Fibroblast of the aortic adventitia (primary cell): ENCODE measurements at regions not wholly inside any gene's neighbourhood (a gene's known extent, or its start where the extent isn't known, plus 50 kb on each side); places are given as distances from the start of the nearest gene placed in this dataset.

Source experiments
- DNase-seq: peaks from one replicate; pipeline ENCODE4 v3.0.0-alpha.2; 2010; ENCODE audit warnings: low read depth
- H3K4me3 ChIP-seq: 2 replicates; pipeline ENCODE4 v1.5.1; 2011; ENCODE audit warnings: low read depth, mild to moderate bottlenecking, control low read depth, low read length, moderate library complexity
- CTCF ChIP-seq: IDR thresholded peaks from 2 replicates; pipeline ENCODE4 v1.5.1; 2011; ENCODE audit warnings: mild to moderate bottlenecking, low read length, control low read depth, inconsistent platforms; ENCODE audit not compliant: insufficient read depth

GRCh38 chr16:7200320-7200719, 132.3 kb upstream of the RBFOX1 start:
- no peak overlapping the region for H3K4me3 ChIP-seq
- no peak for DNase-seq
- TF ChIP-seq CTCF: no peak

GRCh38 chr16:7185689-7186088, 147.0 kb upstream of the RBFOX1 start:
- no peak for DNase-seq
- no peak for TF ChIP-seq CTCF
- no peak overlapping the region for H3K4me3 ChIP-seq

- DNase-seq: no peak
- no peak overlapping the region for H3K4me3 ChIP-seq
- no peak for TF ChIP-seq CTCF
Observed at GRCh38 chr16:7185165-7185564, 147.5 kb upstream of the RBFOX1 start.

GRCh38 chr16:7183768-7184167, 148.9 kb upstream of the RBFOX1 start:
- TF ChIP-seq CTCF: no peak
- no peak overlapping the region for H3K4me3 ChIP-seq
- DNase-seq: no peak

GRCh38 chr16:7182510-7183109, 150.0 kb upstream of the RBFOX1 start:
- no peak for TF ChIP-seq CTCF
- DNase-seq: no peak
- no peak overlapping the region for H3K4me3 ChIP-seq

- TF ChIP-seq CTCF: no peak
Observed at GRCh38 chr16:7177875-7178274, 154.8 kb upstream of the RBFOX1 start.

GRCh38 chr16:7171151-7171550, 161.5 kb upstream of the RBFOX1 start:
- DNase-seq: no peak
- TF ChIP-seq CTCF: no peak
- H3K4me3 ChIP-seq: no peak overlapping the region

More at GRCh38 chr16:7177875-7178274, 154.8 kb upstream of the RBFOX1 start:
- no peak overlapping the region for H3K4me3 ChIP-seq
- DNase-seq: no peak
